ENCODE measurements at regions not wholly inside any gene's neighbourhood (a gene's known extent, or its start where the extent isn't known, plus 50 kb on each side); places are given as distances from the start of the nearest gene placed in this dataset.
"Not testable (repeated sequence)": the region's sequence is repeated elsewhere in the genome, so short reads cannot be mapped to it uniquely, and the experiment has no call there.

GRCh38 chr12:114530417-114530816 is 124.5 kb upstream of the TBX5 start:
- no peak for DNase-seq
- no peak overlapping the region for H3K4me3 Mint-ChIP-seq
- no peak overlapping the region for H3K27ac Mint-ChIP-seq
- H3K9me3 Mint-ChIP-seq: no peaks in the 10 kb centered on the region
- H3K27me3 Mint-ChIP-seq: peaks cover 7% of the 10 kb centered on the region
- no peaks in the 10 kb centered on the region for H3K36me3 Mint-ChIP-seq
- no peaks in the 10 kb centered on the region for H3K4me1 Mint-ChIP-seq

- Mint-ChIP-seq H3K9me3 (no peaks in the 10 kb centered on the region), H3K4me3 (no peak overlapping the region), H3K4me1 (no peaks in the 10 kb centered on the region), H3K27ac (no peak overlapping the region), H3K36me3 (no peaks in the 10 kb centered on the region), H3K27me3 (peaks cover 7% of the 10 kb centered on the region)
- DNase-seq: no peak
These were observed 124.0 kb upstream of the TBX5 start for GRCh38 chr12:114529966-114530365.

GRCh38 chr12:114528766-114529165 is 122.8 kb upstream of the TBX5 start:
- Mint-ChIP-seq H3K4me3 (no peak overlapping the region), H3K27ac (no peak overlapping the region), H3K27me3 (peaks cover 7% of the 10 kb centered on the region)

GRCh38 chr12:114521160-114521559 is 115.2 kb upstream of the TBX5 start:
- DNase-seq, H3K9me3 Mint-ChIP-seq, H3K4me3 Mint-ChIP-seq, H3K4me1 Mint-ChIP-seq, H3K27ac Mint-ChIP-seq, H3K36me3 Mint-ChIP-seq, H3K27me3 Mint-ChIP-seq: not testable (repeated sequence)

More at GRCh38 chr12:114528766-114529165, 122.8 kb upstream of the TBX5 start:
- Mint-ChIP-seq H3K36me3 (no peaks in the 10 kb centered on the region), H3K9me3 (peaks cover 1% of the 10 kb centered on the region), H3K4me1 (no peaks in the 10 kb centered on the region)
- no peak for DNase-seq

- no peak for DNase-seq
- Mint-ChIP-seq H3K4me1 (no peaks in the 10 kb centered on the region), H3K9me3 (no peaks in the 10 kb centered on the region), H3K36me3 (no peaks in the 10 kb centered on the region), H3K27me3 (peaks cover 12% of the 10 kb centered on the region), H3K4me3 (no peak overlapping the region), H3K27ac (no peak overlapping the region)
These were observed 106.4 kb upstream of the TBX5 start for GRCh38 chr12:114512351-114512750.

GRCh38 chr12:114508529-114509129 is 102.7 kb upstream of the TBX5 start:
- no peaks in the 10 kb centered on the region for H3K9me3 Mint-ChIP-seq
- peak; percentile 36 for DNase-seq
- H3K4me1 Mint-ChIP-seq: no peaks in the 10 kb centered on the region
- H3K27ac Mint-ChIP-seq: no peak overlapping the region
- H3K36me3 Mint-ChIP-seq: no peaks in the 10 kb centered on the region
- no peak overlapping the region for H3K4me3 Mint-ChIP-seq
- H3K27me3 Mint-ChIP-seq: peaks cover 11% of the 10 kb centered on the region

GRCh38 chr12:114506651-114507050 is 100.7 kb upstream of the TBX5 start:
- Mint-ChIP-seq H3K4me1 (no peaks in the 10 kb centered on the region), H3K9me3 (no peaks in the 10 kb centered on the region), H3K36me3 (no peaks in the 10 kb centered on the region), H3K27me3 (peaks cover 18% of the 10 kb centered on the region), H3K27ac (no peak overlapping the region), H3K4me3 (no peak overlapping the region)
- no peak for DNase-seq

- H3K27me3 Mint-ChIP-seq: peaks cover 34% of the 10 kb centered on the region
- no peak for DNase-seq
- H3K4me3 Mint-ChIP-seq: no peak overlapping the region
- H3K36me3 Mint-ChIP-seq: no peaks in the 10 kb centered on the region
- no peaks in the 10 kb centered on the region for H3K4me1 Mint-ChIP-seq
- no peaks in the 10 kb centered on the region for H3K9me3 Mint-ChIP-seq
- H3K27ac Mint-ChIP-seq: no peak overlapping the region
These were observed 98.4 kb upstream of the TBX5 start for GRCh38 chr12:114504311-114504710.

- DNase-seq: no peak
- H3K4me3 Mint-ChIP-seq: no peak overlapping the region
- H3K36me3 Mint-ChIP-seq: no peaks in the 10 kb centered on the region
- H3K27ac Mint-ChIP-seq: no peak overlapping the region
- H3K27me3 Mint-ChIP-seq: peaks cover 48% of the 10 kb centered on the region
- H3K4me1 Mint-ChIP-seq: no peaks in the 10 kb centered on the region
- H3K9me3 Mint-ChIP-seq: no peaks in the 10 kb centered on the region
These were observed 95.5 kb upstream of the TBX5 start for GRCh38 chr12:114501474-114501807.

- Mint-ChIP-seq H3K36me3 (no peaks in the 10 kb centered on the region), H3K9me3 (no peaks in the 10 kb centered on the region), H3K4me1 (no peaks in the 10 kb centered on the region), H3K27me3 (peaks cover 45% of the 10 kb centered on the region), H3K27ac (no peak overlapping the region), H3K4me3 (no peak overlapping the region)
- DNase-seq: no peak
These were observed 95.0 kb upstream of the TBX5 start for GRCh38 chr12:114500775-114501473.

- Mint-ChIP-seq H3K4me3 (no peak overlapping the region), H3K4me1 (no peaks in the 10 kb centered on the region), H3K27me3 (peaks cover 43% of the 10 kb centered on the region), H3K36me3 (no peaks in the 10 kb centered on the region), H3K27ac (no peak overlapping the region), H3K9me3 (no peaks in the 10 kb centered on the region)
- DNase-seq: no peak
These were observed 94.2 kb upstream of the TBX5 start for GRCh38 chr12:114500131-114500530.

- no peak for DNase-seq
- no peaks in the 10 kb centered on the region for H3K9me3 Mint-ChIP-seq
- H3K27ac Mint-ChIP-seq: no peak overlapping the region
- H3K36me3 Mint-ChIP-seq: no peaks in the 10 kb centered on the region
- H3K4me1 Mint-ChIP-seq: no peaks in the 10 kb centered on the region
- no peak overlapping the region for H3K4me3 Mint-ChIP-seq
- H3K27me3 Mint-ChIP-seq: peaks cover 48% of the 10 kb centered on the region
These were observed 93.4 kb upstream of the TBX5 start for GRCh38 chr12:114499338-114499737.

- no peaks in the 10 kb centered on the region for H3K9me3 Mint-ChIP-seq
- H3K27ac Mint-ChIP-seq: no peak overlapping the region
- H3K27me3 Mint-ChIP-seq: peaks cover 13% of the 10 kb centered on the region
- DNase-seq: no peak
- H3K36me3 Mint-ChIP-seq: no peaks in the 10 kb centered on the region
- H3K4me1 Mint-ChIP-seq: no peaks in the 10 kb centered on the region
- no peak overlapping the region for H3K4me3 Mint-ChIP-seq
These were observed 86.0 kb upstream of the TBX5 start for GRCh38 chr12:114491916-114492315.

GRCh38 chr12:114484822-114485459 is 79.0 kb upstream of the TBX5 start:
- not testable (repeated sequence) for H3K36me3 Mint-ChIP-seq, DNase-seq, H3K4me3 Mint-ChIP-seq, H3K9me3 Mint-ChIP-seq, H3K4me1 Mint-ChIP-seq, H3K27ac Mint-ChIP-seq
- H3K27me3 Mint-ChIP-seq: peaks cover 40% of the 10 kb centered on the region

- no peaks in the 10 kb centered on the region for H3K9me3 Mint-ChIP-seq
- DNase-seq: no peak
- H3K36me3 Mint-ChIP-seq: no peaks in the 10 kb centered on the region
- no peak overlapping the region for H3K27ac Mint-ChIP-seq
- H3K4me1 Mint-ChIP-seq: peaks cover 6% of the 10 kb centered on the region
- peaks cover 49% of the 10 kb centered on the region for H3K27me3 Mint-ChIP-seq
- H3K4me3 Mint-ChIP-seq: no peak overlapping the region
These were observed 78.1 kb upstream of the TBX5 start for GRCh38 chr12:114483996-114484395.

GRCh38 chr12:114481200-114481535 is 75.2 kb upstream of the TBX5 start:
- peaks cover 71% of the 10 kb centered on the region for H3K27me3 Mint-ChIP-seq
- H3K4me3 Mint-ChIP-seq: no peak overlapping the region
- H3K9me3 Mint-ChIP-seq: no peaks in the 10 kb centered on the region
- H3K4me1 Mint-ChIP-seq: peaks cover 6% of the 10 kb centered on the region
- DNase-seq: no peak
- H3K27ac Mint-ChIP-seq: no peak overlapping the region
- H3K36me3 Mint-ChIP-seq: no peaks in the 10 kb centered on the region

All from activated naive CD8-positive, alpha-beta T cell treated with anti-CD3 and anti-CD28 coated beads for 36 hours (primary cell).